ENCODE measurements at regions not wholly inside any gene's neighbourhood (a gene's known extent, or its start where the extent isn't known, plus 50 kb on each side); places are given as distances from the start of the nearest gene placed in this dataset.
"Not testable (repeated sequence)": the region's sequence is repeated elsewhere in the genome, so short reads cannot be mapped to it uniquely, and the experiment has no call there.

- no peak for DNase-seq
These were observed 331.7 kb downstream of the SOX9 start for GRCh38 chr17:72452286-72453173.

- no peak for DNase-seq
These were observed 333.5 kb downstream of the SOX9 start for GRCh38 chr17:72454342-72454741.

GRCh38 chr17:72455562-72455961 is 334.7 kb downstream of the SOX9 start:
- no peak for DNase-seq

GRCh38 chr17:72456075-72456474 is 335.3 kb downstream of the SOX9 start:
- DNase-seq = no peak

GRCh38 chr17:72457712-72458111 is 336.9 kb downstream of the SOX9 start:
- no peak for DNase-seq

GRCh38 chr17:72458301-72458700 is 337.5 kb downstream of the SOX9 start:
- no peak for DNase-seq

GRCh38 chr17:72460711-72461110 is 339.9 kb downstream of the SOX9 start:
- DNase-seq = no peak

- no peak for DNase-seq
These were observed 340.9 kb downstream of the SOX9 start for GRCh38 chr17:72461757-72462156.

- DNase-seq = no peak
These were observed 341.6 kb downstream of the SOX9 start for GRCh38 chr17:72462407-72462806.

GRCh38 chr17:72462814-72463213 is 342.0 kb downstream of the SOX9 start:
- DNase-seq = no peak

- no peak for DNase-seq
These were observed 342.7 kb downstream of the SOX9 start for GRCh38 chr17:72463287-72464102.

- DNase-seq = not testable (repeated sequence)
These were observed 343.4 kb downstream of the SOX9 start for GRCh38 chr17:72464221-72464620.

GRCh38 chr17:72465191-72466024 is 344.6 kb downstream of the SOX9 start:
- no peak for DNase-seq

- no peak for DNase-seq
These were observed 345.4 kb downstream of the SOX9 start for GRCh38 chr17:72466199-72466598.

- DNase-seq = no peak
These were observed 345.8 kb downstream of the SOX9 start for GRCh38 chr17:72466606-72467005.

- peak; percentile 39 for DNase-seq
These were observed 347.2 kb downstream of the SOX9 start for GRCh38 chr17:72467841-72468653.

GRCh38 chr17:72468841-72469240 is 348.0 kb downstream of the SOX9 start:
- DNase-seq = no peak

- no peak for DNase-seq
These were observed 349.4 kb downstream of the SOX9 start for GRCh38 chr17:72470121-72470705.

- no peak for DNase-seq
These were observed 349.9 kb downstream of the SOX9 start for GRCh38 chr17:72470734-72471133.

- no peak for DNase-seq
These were observed 350.5 kb downstream of the SOX9 start for GRCh38 chr17:72471296-72471695.

- no peak for DNase-seq
These were observed 351.3 kb downstream of the SOX9 start for GRCh38 chr17:72472106-72472505.

Data from occipital lobe (tissue), 1 donor.